ENCODE measurements at regions not wholly inside any gene's neighbourhood (a gene's known extent, or its start where the extent isn't known, plus 50 kb on each side); places are given as distances from the start of the nearest gene placed in this dataset.

- POLR2A ChIA-PET (ENCODE audit: low non-redundant PET): interaction anchor here (0.6 kb wide), 1 partner anchor 254 kb away, joined by 14 read pairs; no protein-coding TSS in a partner anchor
Measured at GRCh38 chr7:116328161-116328560, 117.8 kb downstream of the TES start.

GRCh38 chr7:116329686-116330503 lies 119.6 kb downstream of the TES start:
- Histone ChIP-seq H3K36me3 (ENCODE audit: insufficient read depth, low read length, poor library complexity, severe bottlenecking) (no peaks in the 10 kb centered on the region), H3K4me3 (ENCODE audit: low read depth, low read length, poor library complexity, severe bottlenecking) (no peak overlapping the region), H3K4me1 (ENCODE audit: insufficient read depth, low read length, poor library complexity, severe bottlenecking) (peaks cover 36% of the 10 kb centered on the region), H3K27me3 (replicated peaks; ENCODE audit: insufficient read depth, low read depth, low read length, poor library complexity) (no peaks in the 10 kb centered on the region), H3K9me3 (ENCODE audit: low read depth, low read length, poor library complexity, severe bottlenecking) (peaks cover 7% of the 10 kb centered on the region), H3K27ac (ENCODE audit: low read depth, low read length, poor library complexity, severe bottlenecking) (peak overlapping the region; percentile 86)
- intact Hi-C loops (cut with micrococcal nuclease; ENCODE audit: unreplicated experiment): loop anchor here (2.0 to 10.0 kb wide), 2 partner anchors 193 to 255 kb away; no protein-coding TSS in a partner anchor
- POLR2A ChIA-PET (ENCODE audit: low non-redundant PET): interaction anchor here (0.6 kb wide), 1 partner anchor 58 kb away, joined by 3 read pairs; no protein-coding TSS in a partner anchor
- DNase-seq (ENCODE audit: low spot score): peak; percentile 41
- TF ChIP-seq CTCF (conservative IDR thresholded peaks at IDR 0.05; ENCODE audit: low read depth, low read length) (no peak), EZH2 (IDR thresholded peaks at IDR 0.05; ENCODE audit: borderline replicate concordance, low read depth, low read length, poor library complexity, severe bottlenecking) (no peak)
- BruUV-seq (replicated peaks): no TSS peak
- CTCF ChIA-PET: interaction anchor here (0.6 kb wide), 1 partner anchor 48 kb away, joined by 5 read pairs; no protein-coding TSS in a partner anchor

More at GRCh38 chr7:116328161-116328560, 117.8 kb downstream of the TES start:
- H3K27me3 ChIP-seq (replicated peaks; ENCODE audit: insufficient read depth, low read depth, low read length, poor library complexity): no peaks in the 10 kb centered on the region
- BruUV-seq (replicated peaks): no TSS peak
- H3K4me3 ChIP-seq (ENCODE audit: low read depth, low read length, poor library complexity, severe bottlenecking): no peak overlapping the region
- H3K9me3 ChIP-seq (ENCODE audit: low read depth, low read length, poor library complexity, severe bottlenecking): peaks cover 12% of the 10 kb centered on the region
- DNase-seq (ENCODE audit: low spot score): no peak
- intact Hi-C loops (cut with micrococcal nuclease; ENCODE audit: unreplicated experiment): no loop called here
- CTCF ChIA-PET: no interaction called here
- H3K27ac ChIP-seq (ENCODE audit: low read depth, low read length, poor library complexity, severe bottlenecking): no peak overlapping the region
- TF ChIP-seq EZH2 (IDR thresholded peaks at IDR 0.05; ENCODE audit: borderline replicate concordance, low read depth, low read length, poor library complexity, severe bottlenecking) (no peak), CTCF (conservative IDR thresholded peaks at IDR 0.05; ENCODE audit: low read depth, low read length) (no peak)
- H3K4me1 ChIP-seq (ENCODE audit: insufficient read depth, low read length, poor library complexity, severe bottlenecking): peaks cover 41% of the 10 kb centered on the region
- H3K36me3 ChIP-seq (ENCODE audit: insufficient read depth, low read length, poor library complexity, severe bottlenecking): no peaks in the 10 kb centered on the region

GRCh38 chr7:116331020-116331419 lies 120.7 kb downstream of the TES start:
- intact Hi-C loops (cut with micrococcal nuclease; ENCODE audit: unreplicated experiment): loop anchor here (2.0 to 10.0 kb wide), 2 partner anchors 192 to 254 kb away; no protein-coding TSS in a partner anchor

More at GRCh38 chr7:116331020-116331419, 120.7 kb downstream of the TES start:
- peak; percentile 96 for DNase-seq (ENCODE audit: low spot score)
- H3K36me3 ChIP-seq (ENCODE audit: insufficient read depth, low read length, poor library complexity, severe bottlenecking): no peaks in the 10 kb centered on the region
- H3K4me1 ChIP-seq (ENCODE audit: insufficient read depth, low read length, poor library complexity, severe bottlenecking): peaks cover 40% of the 10 kb centered on the region
- no peak for TF ChIP-seq CTCF (conservative IDR thresholded peaks at IDR 0.05; ENCODE audit: low read depth, low read length)
- TF ChIP-seq EZH2 (IDR thresholded peaks at IDR 0.05; ENCODE audit: borderline replicate concordance, low read depth, low read length, poor library complexity, severe bottlenecking): no peak
- no peak overlapping the region for H3K4me3 ChIP-seq (ENCODE audit: low read depth, low read length, poor library complexity, severe bottlenecking)
- no TSS peak for BruUV-seq (replicated peaks)
- CTCF ChIA-PET: no interaction called here
- peak overlapping the region; percentile 86 for H3K27ac ChIP-seq (ENCODE audit: low read depth, low read length, poor library complexity, severe bottlenecking)
- peaks cover 4% of the 10 kb centered on the region for H3K9me3 ChIP-seq (ENCODE audit: low read depth, low read length, poor library complexity, severe bottlenecking)
- POLR2A ChIA-PET (ENCODE audit: low non-redundant PET): interaction anchor here (0.6 kb wide), 1 partner anchor 33 kb away, joined by 3 read pairs; no protein-coding TSS in a partner anchor
- no peaks in the 10 kb centered on the region for H3K27me3 ChIP-seq (replicated peaks; ENCODE audit: insufficient read depth, low read depth, low read length, poor library complexity)

Data from A673 (cell line).